ENCODE measurements at regions not wholly inside any gene's neighbourhood (a gene's known extent, or its start where the extent isn't known, plus 50 kb on each side); places are given as distances from the start of the nearest gene placed in this dataset.
A peak's percentile ranks its signal among the peaks of the same experiment; 100 is the strongest.

GRCh38 chr6:44042261-44042988 is 84.8 kb downstream of the MRPL14 start:
- TF ChIP-seq ZFX (IDR thresholded peaks at IDR 0.05) (no peak), CTCF (IDR thresholded peaks at IDR 0.05 in 2 of 3, conservative IDR thresholded peaks at IDR 0.05 in 1 of 3; ENCODE audit: borderline replicate concordance in 1 of 3, insufficient read depth in 1 of 3, low read depth in 2 of 3, low read length in 2 of 3) (no peak), JUND (IDR thresholded peaks at IDR 0.05) (no peak), POLR2AphosphoS5 (IDR thresholded peaks at IDR 0.05; ENCODE audit: low read depth, low read length) (no peak), POLR2A (IDR thresholded peaks at IDR 0.05; ENCODE audit: borderline replicate concordance, extremely low read depth, insufficient read depth, insufficient read length) (peak; percentile 15), FOSL1 (IDR thresholded peaks at IDR 0.05; ENCODE audit: low read depth) (no peak)

Measured in HCT116 (cell line).